AG04449 (cell line): ENCODE measurements at regions not wholly inside any gene's neighbourhood (a gene's known extent, or its start where the extent isn't known, plus 50 kb on each side); places are given as distances from the start of the nearest gene placed in this dataset.

Experiments used
- CTCF ChIA-PET: fragments of 350-600 bp; formaldehyde crosslinking; extraction: SDS; loops from one replicate; lab custom pipeline; 2021; ENCODE audit warnings: antibody characterized with exemption; lab: Yijun Ruan, JAX
- POLR2A ChIA-PET: fragments of 400-600, 350-600 bp; formaldehyde crosslinking; extraction: SDS; loops from one replicate; lab custom pipeline; 2020; ENCODE audit warnings: antibody characterized with exemption, inconsistent platforms; lab: Yijun Ruan, JAX
- DNase-seq: peaks from one replicate; pipeline ENCODE4 v3.0.0-alpha.2; 2010; ENCODE audit warnings: low read depth, low spot score
- H3K4me3 ChIP-seq: 2 replicates; pipeline ENCODE4 v1.5.1; 2011; ENCODE audit warnings: low read depth, mild to moderate bottlenecking, control low read depth, low read length
- CTCF ChIP-seq: IDR thresholded peaks from one replicate; pipeline ENCODE4 v1.5.1; 2011; ENCODE audit warnings: mild to moderate bottlenecking, moderate library complexity, low read length, control low read depth, inconsistent platforms; ENCODE audit not compliant: insufficient read depth; ENCODE audit errors: missing control alignments

GRCh38 chr13:68976287-68976686 lies 1131.3 kb upstream of the ATXN8OS start:
- DNase-seq, result no peak
- ChIA-PET CTCF (no interaction called here), POLR2A (no interaction called here)
- TF ChIP-seq CTCF, result no peak
- H3K4me3 ChIP-seq, result no peak overlapping the region

GRCh38 chr13:68970532-68970931 lies 1137.1 kb upstream of the ATXN8OS start:
- CTCF ChIA-PET, result no interaction called here
- no peak overlapping the region for H3K4me3 ChIP-seq
- no peak for DNase-seq
- POLR2A ChIA-PET, result no interaction called here
- no peak for TF ChIP-seq CTCF

GRCh38 chr13:68948586-68948985 lies 1159.0 kb upstream of the ATXN8OS start:
- no peak for DNase-seq
- TF ChIP-seq CTCF, result no peak
- ChIA-PET POLR2A (no interaction called here), CTCF (no interaction called here)
- H3K4me3 ChIP-seq, result no peak overlapping the region

- CTCF ChIA-PET, result no interaction called here
- POLR2A ChIA-PET, result no interaction called here
- no peak overlapping the region for H3K4me3 ChIP-seq
- no peak for DNase-seq
- TF ChIP-seq CTCF, result no peak
Measured at GRCh38 chr13:68944272-68944671, 1163.4 kb upstream of the ATXN8OS start.

GRCh38 chr13:68940049-68940448 lies 1167.6 kb upstream of the ATXN8OS start:
- ChIA-PET CTCF (no interaction called here), POLR2A (no interaction called here)
- no peak overlapping the region for H3K4me3 ChIP-seq
- no peak for DNase-seq
- no peak for TF ChIP-seq CTCF

GRCh38 chr13:68938639-68939038 lies 1169.0 kb upstream of the ATXN8OS start:
- TF ChIP-seq CTCF, result no peak
- CTCF ChIA-PET, result no interaction called here

More at GRCh38 chr13:68938639-68939038, 1169.0 kb upstream of the ATXN8OS start:
- no peak overlapping the region for H3K4me3 ChIP-seq
- no peak for DNase-seq
- POLR2A ChIA-PET, result no interaction called here
